ENCODE measurements at regions not wholly inside any gene's neighbourhood (a gene's known extent, or its start where the extent isn't known, plus 50 kb on each side); places are given as distances from the start of the nearest gene placed in this dataset.

DNA sequence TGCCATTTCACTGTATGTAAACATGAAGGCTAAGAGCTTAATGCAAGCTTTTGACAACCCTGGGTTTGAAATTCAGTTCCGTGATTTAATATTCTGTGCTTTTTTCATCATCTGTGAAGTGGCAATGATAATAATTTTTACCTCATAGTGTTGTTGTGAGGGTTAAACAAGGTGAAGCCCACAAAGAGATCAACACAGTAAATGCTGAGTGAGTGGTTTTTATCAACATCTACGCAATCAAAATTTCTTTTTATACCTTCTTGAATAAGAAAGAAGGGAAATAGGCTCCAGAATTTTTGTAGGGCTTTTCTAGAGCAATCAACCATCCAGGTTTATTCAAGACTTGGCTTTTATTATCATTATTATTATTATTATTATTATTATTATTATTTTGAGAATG, 490.8 kb downstream of the SOX5 start:
- TF ChIP-seq, protein P1, sequence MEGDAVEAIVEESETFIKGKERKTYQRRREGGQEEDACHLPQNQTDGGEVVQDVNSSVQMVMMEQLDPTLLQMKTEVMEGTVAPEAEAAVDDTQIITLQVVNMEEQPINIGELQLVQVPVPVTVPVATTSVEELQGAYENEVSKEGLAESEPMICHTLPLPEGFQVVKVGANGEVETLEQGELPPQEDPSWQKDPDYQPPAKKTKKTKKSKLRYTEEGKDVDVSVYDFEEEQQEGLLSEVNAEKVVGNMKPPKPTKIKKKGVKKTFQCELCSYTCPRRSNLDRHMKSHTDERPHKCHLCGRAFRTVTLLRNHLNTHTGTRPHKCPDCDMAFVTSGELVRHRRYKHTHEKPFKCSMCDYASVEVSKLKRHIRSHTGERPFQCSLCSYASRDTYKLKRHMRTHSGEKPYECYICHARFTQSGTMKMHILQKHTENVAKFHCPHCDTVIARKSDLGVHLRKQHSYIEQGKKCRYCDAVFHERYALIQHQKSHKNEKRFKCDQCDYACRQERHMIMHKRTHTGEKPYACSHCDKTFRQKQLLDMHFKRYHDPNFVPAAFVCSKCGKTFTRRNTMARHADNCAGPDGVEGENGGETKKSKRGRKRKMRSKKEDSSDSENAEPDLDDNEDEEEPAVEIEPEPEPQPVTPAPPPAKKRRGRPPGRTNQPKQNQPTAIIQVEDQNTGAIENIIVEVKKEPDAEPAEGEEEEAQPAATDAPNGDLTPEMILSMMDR (IDR thresholded peaks at IDR 0.05; ENCODE audit: insufficient read depth, low read length, poor library complexity, severe bottlenecking) = no peak
- no peak for TF ChIP-seq EZH2phosphoT487 (conservative IDR thresholded peaks at IDR 0.05; ENCODE audit: low read length)
